HL-60 (cell line): ENCODE measurements at regions not wholly inside any gene's neighbourhood (a gene's known extent, or its start where the extent isn't known, plus 50 kb on each side); places are given as distances from the start of the nearest gene placed in this dataset.

Experiments
- DNase-seq, 2 experiments: peaks; one replicate each; pipeline ENCODE4 v3.0.0-alpha.2; 2010 to 2020; ENCODE audit warnings: low read depth in 1 of 2, low spot score in 1 of 2
- H3K27ac ChIP-seq: fragments of 250-450 bp; sonication (Bioruptor Pico); replicated peaks from 2 replicates; pipeline ENCODE4 v1.5.1; 2020; ENCODE audit warnings: mild to moderate bottlenecking, moderate library complexity
- H3K27me3 ChIP-seq: fragments of 250-450 bp; sonication (Bioruptor Pico); 2 replicates; pipeline ENCODE4 v1.5.1; 2021; ENCODE audit warnings: mild to moderate bottlenecking, moderate library complexity; ENCODE audit not compliant: insufficient read depth, poor library complexity, severe bottlenecking
- H3K4me3 ChIP-seq: replicated peaks from 2 replicates; pipeline ENCODE4 v1.5.1; 2011; ENCODE audit warnings: mild to moderate bottlenecking, control low read depth, low read length; ENCODE audit not compliant: insufficient read depth
- CTCF ChIP-seq: IDR thresholded peaks from one replicate; pipeline ENCODE4 v1.5.1; 2011; ENCODE audit warnings: low read length, control low read depth, inconsistent platforms; ENCODE audit not compliant: insufficient read depth
- GABPA ChIP-seq: IDR thresholded peaks from 2 replicates; pipeline ENCODE4 v1.6.1; 2012; ENCODE audit warnings: low read depth
- POLR2AphosphoS5 ChIP-seq: IDR thresholded peaks from 2 replicates; pipeline ENCODE4 v1.6.1; 2012; ENCODE audit warnings: low read depth
- SPI1 ChIP-seq: IDR thresholded peaks from 2 replicates; pipeline ENCODE4 v1.6.1; 2012; ENCODE audit warnings: low read depth, mild to moderate bottlenecking, borderline replicate concordance
- TF ChIP-seq, protein P1 (sequence below): IDR thresholded peaks from 2 replicates; pipeline ENCODE4 v1.6.1; 2012; ENCODE audit warnings: low read depth; ENCODE audit not compliant: insufficient replicate concordance

GRCh38 chr6:4564801-4565271 lies 211.4 kb upstream of the CDYL start:
- no peak for DNase-seq
- no peak overlapping the region for H3K4me3 ChIP-seq
- H3K27me3 ChIP-seq: no peaks in the 10 kb centered on the region
- TF ChIP-seq GABPA: no peak
- no peak for TF ChIP-seq POLR2AphosphoS5
- TF ChIP-seq, protein P1, sequence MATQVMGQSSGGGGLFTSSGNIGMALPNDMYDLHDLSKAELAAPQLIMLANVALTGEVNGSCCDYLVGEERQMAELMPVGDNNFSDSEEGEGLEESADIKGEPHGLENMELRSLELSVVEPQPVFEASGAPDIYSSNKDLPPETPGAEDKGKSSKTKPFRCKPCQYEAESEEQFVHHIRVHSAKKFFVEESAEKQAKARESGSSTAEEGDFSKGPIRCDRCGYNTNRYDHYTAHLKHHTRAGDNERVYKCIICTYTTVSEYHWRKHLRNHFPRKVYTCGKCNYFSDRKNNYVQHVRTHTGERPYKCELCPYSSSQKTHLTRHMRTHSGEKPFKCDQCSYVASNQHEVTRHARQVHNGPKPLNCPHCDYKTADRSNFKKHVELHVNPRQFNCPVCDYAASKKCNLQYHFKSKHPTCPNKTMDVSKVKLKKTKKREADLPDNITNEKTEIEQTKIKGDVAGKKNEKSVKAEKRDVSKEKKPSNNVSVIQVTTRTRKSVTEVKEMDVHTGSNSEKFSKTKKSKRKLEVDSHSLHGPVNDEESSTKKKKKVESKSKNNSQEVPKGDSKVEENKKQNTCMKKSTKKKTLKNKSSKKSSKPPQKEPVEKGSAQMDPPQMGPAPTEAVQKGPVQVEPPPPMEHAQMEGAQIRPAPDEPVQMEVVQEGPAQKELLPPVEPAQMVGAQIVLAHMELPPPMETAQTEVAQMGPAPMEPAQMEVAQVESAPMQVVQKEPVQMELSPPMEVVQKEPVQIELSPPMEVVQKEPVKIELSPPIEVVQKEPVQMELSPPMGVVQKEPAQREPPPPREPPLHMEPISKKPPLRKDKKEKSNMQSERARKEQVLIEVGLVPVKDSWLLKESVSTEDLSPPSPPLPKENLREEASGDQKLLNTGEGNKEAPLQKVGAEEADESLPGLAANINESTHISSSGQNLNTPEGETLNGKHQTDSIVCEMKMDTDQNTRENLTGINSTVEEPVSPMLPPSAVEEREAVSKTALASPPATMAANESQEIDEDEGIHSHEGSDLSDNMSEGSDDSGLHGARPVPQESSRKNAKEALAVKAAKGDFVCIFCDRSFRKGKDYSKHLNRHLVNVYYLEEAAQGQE: no peak
- TF ChIP-seq CTCF: no peak
- TF ChIP-seq SPI1: no peak
- H3K27ac ChIP-seq: no peak overlapping the region

- no peak for TF ChIP-seq GABPA
- no peak for TF ChIP-seq POLR2AphosphoS5
- TF ChIP-seq CTCF: no peak
- TF ChIP-seq SPI1: no peak
- TF ChIP-seq, protein P1: no peak
- H3K4me3 ChIP-seq: no peak overlapping the region
- no peak overlapping the region for H3K27ac ChIP-seq
- DNase-seq: no peak
- no peaks in the 10 kb centered on the region for H3K27me3 ChIP-seq
These were observed 212.3 kb upstream of the CDYL start for GRCh38 chr6:4563877-4564276.

- H3K4me3 ChIP-seq: no peak overlapping the region
- no peak for DNase-seq
- no peaks in the 10 kb centered on the region for H3K27me3 ChIP-seq
- no peak for TF ChIP-seq CTCF
- no peak overlapping the region for H3K27ac ChIP-seq
These were observed 213.0 kb upstream of the CDYL start for GRCh38 chr6:4563156-4563555.

DNA sequence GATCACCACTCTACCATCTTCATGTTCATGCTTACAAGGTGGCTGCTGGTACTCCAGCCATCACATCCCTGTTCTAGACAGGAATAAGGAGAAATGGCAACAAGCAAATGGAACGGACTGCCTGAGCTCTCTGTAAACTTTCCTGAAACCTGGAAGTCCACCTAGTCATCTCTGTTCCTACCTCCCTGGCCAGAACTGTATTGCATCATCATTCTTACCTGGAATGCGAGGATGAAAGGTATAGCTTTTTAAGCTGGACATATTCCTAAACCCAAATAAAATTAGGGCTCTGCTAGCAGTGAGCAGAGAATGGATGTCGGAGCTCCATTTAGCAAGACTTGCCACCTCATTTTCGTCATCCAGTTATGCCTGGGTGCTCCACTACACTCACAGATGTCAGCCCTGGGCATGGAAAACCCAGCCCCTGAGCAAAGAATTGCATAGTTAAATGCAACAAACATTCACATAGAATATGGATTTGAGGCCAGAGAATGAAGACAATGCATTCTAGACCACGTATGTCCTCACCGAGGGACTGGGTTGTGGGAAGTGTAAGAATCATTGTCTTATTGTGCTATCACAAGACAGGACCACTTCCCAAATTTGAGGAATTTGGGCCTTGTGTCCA lies 214.3 kb upstream of the CDYL start:
- Histone ChIP-seq H3K27me3 (no peaks in the 10 kb centered on the region), H3K27ac (no peak overlapping the region), H3K4me3 (no peak overlapping the region)
- DNase-seq: no peak
- TF ChIP-seq, protein P1: no peak
- TF ChIP-seq POLR2AphosphoS5 (no peak), CTCF (no peak), GABPA (no peak), SPI1 (no peak)
